CD4-positive, alpha-beta T cell treated with Interleukin-15 for 4 hours (primary cell): ENCODE measurements at regions not wholly inside any gene's neighbourhood (a gene's known extent, or its start where the extent isn't known, plus 50 kb on each side); places are given as distances from the start of the nearest gene placed in this dataset.

ENCODE experiments used
- DNase-seq: peaks from one replicate; pipeline ENCODE4 v3.0.0-alpha.2; 2020; ENCODE audit warnings: low spot score

DNA sequence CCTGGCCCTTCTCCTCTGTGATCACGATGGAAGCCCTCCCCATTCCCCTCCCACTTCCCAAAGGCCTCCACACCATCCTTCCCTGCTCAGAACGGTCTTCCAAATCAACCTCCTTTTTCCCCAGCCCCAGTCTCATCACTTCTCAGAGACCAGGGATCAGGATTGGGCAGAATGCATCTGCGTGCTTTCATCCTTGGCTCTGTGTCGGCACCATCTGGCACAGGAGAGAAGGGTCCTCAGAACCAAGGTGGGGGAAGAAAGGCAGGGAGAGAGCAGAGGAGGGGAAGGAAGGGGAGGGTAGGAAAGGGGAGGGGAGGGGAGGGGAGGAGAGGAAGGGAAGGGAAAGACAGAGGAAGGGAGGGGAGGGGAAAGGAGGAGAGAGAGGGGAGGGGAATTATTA lies 52.4 kb upstream of the FICD start:
- DNase-seq: no peak

GRCh38 chr12:108461058-108461660 lies 53.9 kb upstream of the FICD start:
- no peak for DNase-seq

DNA sequence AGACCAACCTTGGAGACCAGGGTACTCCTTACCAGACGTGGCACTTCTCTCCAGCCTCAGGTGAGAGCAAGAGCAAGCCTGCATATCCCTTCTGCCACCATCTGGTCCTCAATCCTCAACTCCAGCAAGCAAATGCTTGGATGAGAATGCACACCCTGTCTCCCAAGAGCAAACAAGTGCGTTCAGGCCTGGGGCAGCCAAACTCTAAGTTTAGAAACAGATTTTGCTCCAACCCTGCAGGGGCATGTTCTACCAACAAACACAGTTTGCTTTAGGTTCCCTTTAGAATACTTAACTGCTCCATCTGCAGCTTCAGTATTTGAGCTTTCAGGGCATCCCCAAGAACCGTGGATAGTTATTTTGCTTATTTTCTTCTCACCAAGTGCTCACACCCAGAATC lies 55.9 kb upstream of the FICD start:
- no peak for DNase-seq

GRCh38 chr12:108457734-108458361 lies 57.2 kb upstream of the FICD start:
- no peak for DNase-seq

- DNase-seq: peak; percentile 46
Measured at GRCh38 chr12:108457006-108457733, 57.9 kb upstream of the FICD start.

- no peak for DNase-seq
Measured at GRCh38 chr12:108455706-108456105, 59.4 kb upstream of the FICD start.

- no peak for DNase-seq
Measured at GRCh38 chr12:108454539-108455139, 60.4 kb upstream of the FICD start.

GRCh38 chr12:108449478-108449877 lies 65.6 kb upstream of the FICD start:
- DNase-seq: no peak

DNA sequence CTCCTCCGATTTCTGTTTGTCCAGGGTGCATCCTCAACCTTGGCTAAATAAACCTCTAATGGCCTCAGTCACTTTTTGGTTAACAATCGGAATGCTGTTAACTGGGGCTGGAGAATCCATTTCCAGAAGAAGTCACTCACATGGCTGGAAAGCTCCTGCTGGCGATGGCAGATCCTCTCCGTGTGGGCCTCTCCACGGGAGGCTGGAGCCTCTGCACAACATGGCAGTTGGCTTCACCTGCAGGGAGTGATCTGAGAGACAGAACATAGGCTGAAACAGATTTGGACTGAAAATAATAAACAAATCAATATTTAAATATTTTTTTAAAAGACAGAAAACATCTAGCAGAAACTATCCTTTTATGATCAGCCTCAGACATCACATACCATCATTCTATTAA lies 66.8 kb upstream of the FICD start:
- DNase-seq: no peak

DNA sequence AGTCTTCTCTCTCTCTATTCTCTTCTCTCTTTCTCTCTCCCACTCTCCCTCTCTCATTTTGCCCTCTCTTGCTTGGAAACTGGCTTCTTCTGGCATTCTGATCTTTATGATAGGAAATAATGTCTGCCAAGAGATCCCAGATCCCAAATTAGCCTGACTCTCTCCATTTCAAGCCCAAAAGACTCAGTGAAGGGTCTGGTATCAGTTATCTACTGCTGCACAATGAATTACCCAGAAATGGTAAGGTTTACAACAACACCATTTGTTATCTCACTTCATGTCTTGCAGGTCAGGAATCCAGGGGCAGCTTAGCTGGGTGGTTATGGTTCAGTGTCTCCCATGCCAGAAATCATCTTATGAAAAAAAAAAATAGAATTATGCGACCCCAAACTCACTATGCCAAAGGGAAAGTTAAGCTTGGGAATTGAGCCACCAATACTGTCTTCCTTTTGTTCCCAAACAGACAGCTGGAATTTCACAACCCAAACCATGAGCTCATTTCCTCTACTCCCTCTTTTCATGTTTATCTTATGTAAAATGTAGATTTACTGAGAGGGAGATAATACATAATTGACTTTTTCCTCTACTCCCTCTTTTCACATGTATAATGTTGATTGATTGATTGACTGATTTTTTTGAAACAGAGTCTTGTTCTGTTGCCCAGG lies 67.8 kb upstream of the FICD start:
- DNase-seq: no peak

DNA sequence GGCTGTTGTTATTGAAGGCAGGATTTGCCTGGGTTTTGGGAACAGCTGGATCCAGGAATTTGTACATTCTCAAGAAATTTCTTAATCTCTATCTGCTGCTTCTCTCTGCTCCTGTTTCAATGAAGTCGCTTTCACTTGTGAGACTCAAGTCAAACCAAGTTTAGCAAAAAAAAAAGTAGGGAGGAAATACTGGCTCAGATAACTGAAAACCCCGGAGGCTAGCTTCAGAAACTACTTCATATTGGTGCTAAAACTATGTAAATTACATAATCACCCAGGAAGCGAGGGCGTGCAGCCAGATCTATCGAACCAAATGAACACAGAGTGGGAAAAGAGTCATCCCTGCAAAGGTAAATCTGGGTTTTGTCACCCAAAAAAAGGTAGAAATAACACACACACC lies 68.3 kb upstream of the FICD start:
- DNase-seq: no peak

GRCh38 chr12:108442910-108443309 lies 72.2 kb upstream of the FICD start:
- DNase-seq: no peak

- no peak for DNase-seq
Measured at GRCh38 chr12:108442067-108442466, 73.0 kb upstream of the FICD start.

GRCh38 chr12:108441549-108441948 lies 73.5 kb upstream of the FICD start:
- no peak for DNase-seq

- DNase-seq: no peak
Measured at GRCh38 chr12:108440736-108441135, 74.3 kb upstream of the FICD start.

DNA sequence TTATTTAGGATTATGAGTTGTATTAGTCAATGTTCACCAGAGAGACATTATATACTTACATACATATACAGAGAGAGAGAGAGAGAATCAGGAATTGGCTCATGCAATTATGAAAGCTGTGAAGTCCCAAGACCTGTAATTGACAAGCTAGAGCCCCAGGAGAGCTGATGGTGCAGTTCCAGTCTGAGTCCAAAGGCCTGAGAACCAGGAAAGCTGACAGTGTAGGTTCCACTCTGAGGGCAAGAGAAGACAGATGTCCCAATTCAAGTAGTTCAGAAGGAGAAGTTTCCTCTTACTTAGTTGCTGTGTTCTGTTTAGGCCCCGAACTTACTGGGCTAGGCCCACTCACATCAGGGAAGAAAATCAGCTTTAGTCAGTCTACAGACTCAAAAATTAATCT lies 76.4 kb upstream of the FICD start:
- DNase-seq: no peak

DNA sequence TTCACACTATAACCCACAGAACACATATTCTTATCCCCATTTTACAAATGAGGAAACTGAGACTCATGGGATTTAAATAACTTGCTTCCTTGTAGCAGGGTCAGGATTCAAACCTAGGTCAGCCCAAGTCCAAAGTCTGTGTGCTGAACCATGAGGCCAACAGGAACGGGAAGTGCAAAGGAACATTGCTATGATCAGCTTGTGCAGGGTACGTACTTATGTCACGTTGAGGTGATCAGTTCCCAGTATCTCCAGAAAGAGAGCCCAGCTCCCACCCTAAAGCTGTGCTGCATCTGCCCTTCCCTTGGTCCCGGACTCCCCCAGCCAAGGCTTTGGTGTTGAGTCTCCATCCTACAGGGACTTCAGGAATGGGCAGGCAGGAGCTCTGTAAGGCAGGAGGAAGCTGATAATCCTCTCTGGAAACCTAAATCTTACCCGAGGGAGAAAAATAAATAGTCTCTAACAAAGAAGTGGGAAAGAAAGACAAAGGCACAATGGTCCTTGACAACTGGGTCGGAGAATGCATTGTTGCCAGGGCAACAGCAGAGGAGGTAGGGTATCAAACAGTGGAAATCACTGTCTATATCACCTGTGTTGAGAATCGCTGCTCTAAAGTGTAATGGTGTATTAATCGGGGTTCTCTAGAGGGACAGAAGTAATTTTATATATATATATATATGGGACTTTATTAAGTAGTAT lies 82.5 kb upstream of the FICD start:
- DNase-seq: no peak

GRCh38 chr12:108430926-108431325 lies 84.2 kb upstream of the FICD start:
- DNase-seq: no peak

DNA sequence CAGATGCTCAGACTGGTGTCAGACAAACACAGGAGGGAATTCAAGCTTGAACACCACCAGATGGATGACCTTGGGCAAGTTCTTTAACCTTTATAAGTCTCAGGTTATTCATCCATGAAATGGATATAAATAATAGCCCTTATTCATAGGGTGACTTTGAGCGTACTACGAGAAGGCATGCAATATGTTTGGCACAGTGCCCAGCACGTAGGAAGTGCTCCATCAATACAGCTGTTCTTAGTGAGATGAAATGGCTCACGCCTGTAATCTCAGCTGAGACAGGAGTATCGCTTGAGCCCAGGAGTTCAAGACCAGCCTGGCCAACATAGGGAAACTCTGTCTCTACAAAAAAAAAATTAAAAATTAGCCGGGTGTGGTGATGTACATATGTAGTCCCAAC lies 84.8 kb upstream of the FICD start:
- DNase-seq: no peak

- DNase-seq: no peak
Measured at GRCh38 chr12:108425238-108425795, 86.2 kb upstream of the CMKLR1 start.

DNA sequence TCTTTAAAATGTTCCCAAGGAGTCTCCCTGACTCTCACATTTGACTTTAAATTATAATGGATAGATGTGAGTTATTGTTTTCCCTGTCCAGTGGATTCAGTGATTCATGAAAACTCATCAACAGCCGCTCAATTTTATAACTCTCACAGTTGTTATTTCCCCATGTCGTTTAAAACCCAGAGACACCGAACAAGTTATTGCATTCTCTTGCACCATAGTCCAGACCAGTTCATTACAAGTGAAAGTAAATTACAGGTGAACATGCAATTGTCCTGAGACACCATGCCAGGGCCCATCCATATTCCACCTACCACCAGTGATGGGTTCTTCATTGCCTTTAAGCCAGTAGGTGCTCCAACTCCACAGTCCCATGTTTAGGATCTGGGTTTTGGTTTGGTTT lies 85.7 kb upstream of the CMKLR1 start:
- no peak for DNase-seq

GRCh38 chr12:108424026-108424425 lies 84.9 kb upstream of the CMKLR1 start:
- DNase-seq: no peak
